ENCODE measurements at regions not wholly inside any gene's neighbourhood (a gene's known extent, or its start where the extent isn't known, plus 50 kb on each side); places are given as distances from the start of the nearest gene placed in this dataset.

- Histone ChIP-seq H3K27ac (no peak overlapping the region), H3K9me3 (no peaks in the 10 kb centered on the region), H3K36me3 (no peaks in the 10 kb centered on the region), H3K4me1 (no peaks in the 10 kb centered on the region), H3K4me3 (no peak overlapping the region), H3K27me3 (no peaks in the 10 kb centered on the region)
- DNase-seq (ENCODE audit: low spot score in 2 of 2), result no peak
- no peak for TF ChIP-seq CTCF (IDR thresholded peaks at IDR 0.05)
- intact Hi-C loops (cut with DNase I), result no loop called here
These were observed 693.1 kb downstream of the UTRN start for GRCh38 chr6:144978208-144978607.

GRCh38 chr6:144986271-144986670, 701.1 kb downstream of the UTRN start:
- H3K4me1 ChIP-seq, result no peaks in the 10 kb centered on the region
- DNase-seq (ENCODE audit: low spot score in 2 of 2), result no peak
- intact Hi-C loops (cut with DNase I), result no loop called here
- no peak for TF ChIP-seq CTCF (IDR thresholded peaks at IDR 0.05)
- no peaks in the 10 kb centered on the region for H3K36me3 ChIP-seq
- H3K9me3 ChIP-seq, result no peaks in the 10 kb centered on the region
- H3K27ac ChIP-seq, result no peak overlapping the region
- H3K4me3 ChIP-seq, result no peak overlapping the region
- no peaks in the 10 kb centered on the region for H3K27me3 ChIP-seq

GRCh38 chr6:144989319-144990107, 704.4 kb downstream of the UTRN start:
- no peak for TF ChIP-seq CTCF (IDR thresholded peaks at IDR 0.05)
- DNase-seq (ENCODE audit: low spot score in 2 of 2), result no peak
- Histone ChIP-seq H3K9me3 (no peaks in the 10 kb centered on the region), H3K27ac (no peak overlapping the region), H3K27me3 (no peaks in the 10 kb centered on the region), H3K4me1 (no peaks in the 10 kb centered on the region), H3K4me3 (no peak overlapping the region), H3K36me3 (no peaks in the 10 kb centered on the region)
- intact Hi-C loops (cut with DNase I), result no loop called here

- Histone ChIP-seq H3K4me1 (no peaks in the 10 kb centered on the region), H3K27ac (no peak overlapping the region), H3K36me3 (no peaks in the 10 kb centered on the region), H3K27me3 (no peaks in the 10 kb centered on the region), H3K9me3 (no peaks in the 10 kb centered on the region), H3K4me3 (no peak overlapping the region)
- intact Hi-C loops (cut with DNase I), result no loop called here
- TF ChIP-seq CTCF (IDR thresholded peaks at IDR 0.05), result no peak
- no peak for DNase-seq (ENCODE audit: low spot score in 2 of 2)
These were observed 705.6 kb downstream of the UTRN start for GRCh38 chr6:144990784-144991183.

GRCh38 chr6:144993870-144994269, 708.7 kb downstream of the UTRN start:
- Histone ChIP-seq H3K36me3 (no peaks in the 10 kb centered on the region), H3K4me1 (no peaks in the 10 kb centered on the region), H3K4me3 (no peak overlapping the region), H3K27me3 (no peaks in the 10 kb centered on the region), H3K27ac (no peak overlapping the region), H3K9me3 (no peaks in the 10 kb centered on the region)
- TF ChIP-seq CTCF (IDR thresholded peaks at IDR 0.05), result no peak
- intact Hi-C loops (cut with DNase I), result no loop called here
- no peak for DNase-seq (ENCODE audit: low spot score in 2 of 2)

- DNase-seq (ENCODE audit: low spot score in 2 of 2), result no peak
- intact Hi-C loops (cut with DNase I), result no loop called here
- no peak overlapping the region for H3K27ac ChIP-seq
These were observed 712.9 kb downstream of the UTRN start for GRCh38 chr6:144997996-144998395.

More at GRCh38 chr6:144997996-144998395, 712.9 kb downstream of the UTRN start:
- TF ChIP-seq CTCF (IDR thresholded peaks at IDR 0.05), result no peak
- H3K4me1 ChIP-seq, result no peaks in the 10 kb centered on the region
- H3K4me3 ChIP-seq, result no peak overlapping the region
- H3K36me3 ChIP-seq, result no peaks in the 10 kb centered on the region
- no peaks in the 10 kb centered on the region for H3K9me3 ChIP-seq
- H3K27me3 ChIP-seq, result no peaks in the 10 kb centered on the region

All from ascending aorta (tissue), 2 donors.